NB4 (cell line): ENCODE measurements at regions not wholly inside any gene's neighbourhood (a gene's known extent, or its start where the extent isn't known, plus 50 kb on each side); places are given as distances from the start of the nearest gene placed in this dataset.

ENCODE experiments used
- CTCF ChIP-seq: IDR thresholded peaks from one replicate; pipeline ENCODE4 v1.5.1; 2012; ENCODE audit warnings: low read depth, low read length
- MAX ChIP-seq: IDR thresholded peaks from 2 replicates; pipeline ENCODE4 v1.6.1; 2011; ENCODE audit warnings: low read depth, low read length
- POLR2A ChIP-seq: IDR thresholded peaks from 2 replicates; pipeline ENCODE4 v1.6.1; 2011; ENCODE audit warnings: mild to moderate bottlenecking; ENCODE audit not compliant: insufficient read length; ENCODE audit errors: extremely low read depth

GRCh38 chr2:128702616-128703015 is 383.9 kb upstream of the HS6ST1 start:
- TF ChIP-seq CTCF = no peak
- no peak for TF ChIP-seq POLR2A
- no peak for TF ChIP-seq MAX
